HG03097 (cell line): ENCODE measurements at regions not wholly inside any gene's neighbourhood (a gene's known extent, or its start where the extent isn't known, plus 50 kb on each side); places are given as distances from the start of the nearest gene placed in this dataset.
"Not testable (repeated sequence)": the region's sequence is repeated elsewhere in the genome, so short reads cannot be mapped to it uniquely, and the experiment has no call there.

ENCODE experiments used
- ATAC-seq: cut with Tn5 transposase; IDR thresholded peaks from one replicate; pipeline ENCODE4 v1.9.1; 2021; ENCODE audit not compliant: unreplicated experiment, low FRiP score

GRCh38 chr5:82720213-82721086 lies 356.7 kb downstream of the TMEM167A start:
- ATAC-seq, result no peak

GRCh38 chr5:82719368-82719767 lies 357.8 kb downstream of the TMEM167A start:
- no peak for ATAC-seq

GRCh38 chr5:82717738-82718137 lies 359.5 kb downstream of the TMEM167A start:
- no peak for ATAC-seq

DNA sequence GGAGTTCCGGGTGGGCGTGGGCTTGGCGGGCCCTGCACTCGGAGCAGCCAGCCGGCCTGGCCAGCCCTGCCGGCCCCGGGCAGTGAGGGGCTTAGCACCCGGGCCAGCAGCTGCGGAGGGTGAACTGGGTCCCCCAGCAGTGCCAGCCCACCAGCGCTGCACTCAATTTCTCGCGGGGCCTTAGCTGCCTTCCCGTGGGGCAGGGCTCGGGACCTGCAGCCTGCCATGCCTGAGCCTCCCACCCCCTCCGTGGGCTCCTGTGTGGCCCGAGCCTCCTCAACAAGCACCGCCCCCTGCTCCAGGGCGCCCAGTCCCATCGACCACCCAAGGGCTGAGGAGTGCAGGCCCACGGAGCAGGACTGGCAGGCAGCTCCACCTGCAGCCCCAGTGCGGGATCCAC lies 362.5 kb downstream of the TMEM167A start:
- ATAC-seq, result not testable (repeated sequence)

- ATAC-seq, result no peak
Measured at GRCh38 chr5:82713811-82714210, 363.4 kb downstream of the TMEM167A start.

DNA sequence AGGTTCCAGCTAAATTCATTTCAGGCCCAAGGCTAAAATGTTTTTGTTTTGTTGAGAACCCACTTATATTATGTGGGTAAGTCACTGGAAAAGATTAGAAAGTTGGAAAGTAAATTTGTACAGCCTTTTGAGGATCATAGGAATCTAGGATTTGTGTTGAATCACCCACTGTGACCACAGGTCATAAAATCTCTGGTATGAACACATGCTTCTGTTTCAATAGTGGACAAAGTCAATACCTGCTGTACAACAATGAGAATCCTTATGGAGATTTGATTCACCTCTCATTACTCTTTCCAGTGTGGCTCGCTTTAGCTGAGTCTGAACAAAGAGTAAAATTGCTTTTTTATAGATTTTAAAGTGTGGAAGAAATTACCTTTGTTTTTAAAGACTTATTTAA lies 369.5 kb downstream of the TMEM167A start:
- ATAC-seq, result no peak

DNA sequence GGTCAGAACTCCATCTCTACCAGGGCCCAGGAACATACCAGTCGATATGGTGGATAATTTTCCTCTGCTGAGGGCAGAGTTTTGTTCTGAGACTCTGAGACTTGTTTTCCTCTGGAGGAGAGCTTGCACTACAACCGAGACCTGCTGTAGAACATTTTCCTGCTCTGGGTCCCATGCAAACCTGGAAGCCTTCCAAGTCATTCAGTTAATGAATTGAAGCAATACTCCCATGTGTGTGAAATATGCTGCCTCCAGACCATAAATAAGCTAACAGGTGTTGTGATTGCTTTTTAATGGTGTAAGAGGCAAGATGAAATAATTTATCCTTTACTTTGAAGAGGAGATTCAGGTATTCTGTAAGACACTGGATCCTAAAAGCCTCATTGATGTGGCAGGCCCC lies 372.8 kb downstream of the TMEM167A start:
- ATAC-seq, result no peak

DNA sequence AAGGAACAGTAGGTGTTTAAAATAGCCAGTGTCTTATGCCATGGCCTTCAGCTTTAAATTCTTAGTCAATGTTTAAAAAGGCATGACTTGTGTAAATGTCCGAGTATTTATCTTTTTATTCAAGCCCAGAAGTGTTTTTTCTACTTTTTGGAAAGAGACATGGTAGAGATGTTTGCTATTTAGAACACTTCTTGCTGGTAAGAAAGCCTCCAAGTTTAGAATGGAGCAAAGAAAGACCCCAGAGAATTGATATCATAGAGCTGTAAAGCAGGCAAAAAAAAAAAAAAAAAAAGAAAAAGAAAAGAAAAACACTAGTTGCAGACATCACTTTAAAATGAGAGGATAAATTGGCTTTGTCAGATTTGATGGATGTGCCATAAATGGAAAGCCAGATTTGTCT lies 375.1 kb downstream of the TMEM167A start:
- ATAC-seq, result no peak

- ATAC-seq, result no peak
Measured at GRCh38 chr5:82699737-82700136, 377.5 kb downstream of the TMEM167A start.

DNA sequence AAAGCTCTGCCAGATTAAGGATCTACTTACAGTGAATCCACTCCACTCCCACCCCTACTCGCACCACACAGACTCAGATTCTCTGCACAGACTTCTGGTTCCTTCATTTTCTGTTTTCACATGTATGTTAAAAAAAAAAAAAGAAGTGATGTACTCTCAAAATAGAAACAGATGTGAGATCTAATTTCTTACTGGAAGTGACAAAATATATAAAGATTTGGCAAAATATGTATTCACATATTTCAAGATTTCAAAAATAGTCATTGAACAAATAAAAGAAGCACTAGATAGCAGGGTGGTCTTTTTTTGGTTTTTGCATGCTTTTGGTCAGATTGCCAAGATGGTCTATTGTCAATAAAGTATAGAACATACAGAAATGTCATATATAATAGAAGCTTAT lies 379.2 kb downstream of the TMEM167A start:
- no peak for ATAC-seq

DNA sequence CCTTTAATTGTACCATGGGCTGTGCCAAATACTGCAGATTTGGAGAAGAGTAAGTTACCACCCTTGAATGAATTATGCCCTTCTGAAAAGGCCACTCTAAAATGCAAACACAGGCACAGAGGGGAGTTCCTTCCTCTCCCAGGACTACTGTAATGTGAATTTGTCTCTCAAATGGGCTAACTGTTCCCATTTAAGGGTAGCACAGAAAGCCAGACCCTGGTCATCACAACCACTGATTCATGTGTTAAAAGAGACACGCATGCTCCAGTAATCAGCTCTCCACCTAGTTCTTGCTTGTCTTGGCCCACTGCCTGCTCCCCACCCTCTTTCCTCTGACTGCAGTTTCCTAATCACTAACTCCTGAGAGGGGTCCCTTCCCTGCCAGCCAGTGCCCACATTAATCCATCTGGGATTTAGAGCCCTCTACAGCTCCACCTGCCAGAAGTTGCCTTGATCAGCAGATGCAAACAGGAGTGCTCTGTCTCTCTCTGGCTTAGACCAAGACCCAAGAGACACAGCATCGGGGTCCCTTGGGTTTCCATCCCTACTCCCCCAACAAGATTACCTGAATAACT lies 382.4 kb downstream of the TMEM167A start:
- ATAC-seq, result no peak

- ATAC-seq, result no peak
Measured at GRCh38 chr5:82692826-82693225, 384.4 kb downstream of the TMEM167A start.

- no peak for ATAC-seq
Measured at GRCh38 chr5:82684659-82685058, 392.5 kb downstream of the TMEM167A start.

GRCh38 chr5:82684165-82684564 lies 393.0 kb downstream of the TMEM167A start:
- no peak for ATAC-seq

- ATAC-seq, result no peak
Measured at GRCh38 chr5:82679660-82680059, 397.5 kb downstream of the TMEM167A start.

DNA sequence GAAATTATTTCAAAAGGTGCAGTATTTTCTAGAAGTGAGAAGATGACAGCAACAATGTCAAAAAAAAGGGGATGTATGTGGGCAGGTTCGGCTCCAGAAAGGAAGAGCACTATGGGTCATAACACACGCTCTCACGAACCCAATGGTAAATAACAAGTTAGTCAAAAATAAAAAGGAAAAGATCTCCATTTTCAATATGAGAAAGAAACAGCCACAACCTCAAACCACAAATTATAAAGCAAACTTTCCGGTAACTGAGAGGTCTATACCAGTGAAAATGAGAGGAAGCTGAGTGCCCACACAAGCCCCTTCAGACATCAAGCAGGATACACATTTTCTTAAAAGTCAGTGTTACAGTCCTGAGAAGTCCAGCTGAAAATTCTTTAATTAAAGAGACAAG lies 398.5 kb upstream of the RPS23 start:
- ATAC-seq, result peak; percentile 72

DNA sequence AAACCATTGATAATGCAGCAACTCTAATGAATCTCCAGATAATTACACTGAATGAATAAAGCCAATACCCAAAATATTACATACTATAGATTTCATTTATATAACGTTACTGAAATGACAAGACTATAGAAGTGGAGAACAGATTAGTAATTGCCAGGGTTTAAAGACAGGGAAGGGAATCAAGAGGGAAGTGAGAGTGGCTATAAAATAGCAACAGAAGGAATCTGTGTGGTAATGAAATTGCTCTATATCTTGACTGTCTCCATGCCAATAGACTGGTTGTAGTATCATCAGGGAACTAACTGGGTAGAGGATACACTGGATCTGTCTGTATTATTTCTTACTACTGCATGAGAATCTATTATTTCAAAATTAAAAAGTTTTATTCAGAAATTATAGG lies 396.5 kb upstream of the RPS23 start:
- no peak for ATAC-seq

DNA sequence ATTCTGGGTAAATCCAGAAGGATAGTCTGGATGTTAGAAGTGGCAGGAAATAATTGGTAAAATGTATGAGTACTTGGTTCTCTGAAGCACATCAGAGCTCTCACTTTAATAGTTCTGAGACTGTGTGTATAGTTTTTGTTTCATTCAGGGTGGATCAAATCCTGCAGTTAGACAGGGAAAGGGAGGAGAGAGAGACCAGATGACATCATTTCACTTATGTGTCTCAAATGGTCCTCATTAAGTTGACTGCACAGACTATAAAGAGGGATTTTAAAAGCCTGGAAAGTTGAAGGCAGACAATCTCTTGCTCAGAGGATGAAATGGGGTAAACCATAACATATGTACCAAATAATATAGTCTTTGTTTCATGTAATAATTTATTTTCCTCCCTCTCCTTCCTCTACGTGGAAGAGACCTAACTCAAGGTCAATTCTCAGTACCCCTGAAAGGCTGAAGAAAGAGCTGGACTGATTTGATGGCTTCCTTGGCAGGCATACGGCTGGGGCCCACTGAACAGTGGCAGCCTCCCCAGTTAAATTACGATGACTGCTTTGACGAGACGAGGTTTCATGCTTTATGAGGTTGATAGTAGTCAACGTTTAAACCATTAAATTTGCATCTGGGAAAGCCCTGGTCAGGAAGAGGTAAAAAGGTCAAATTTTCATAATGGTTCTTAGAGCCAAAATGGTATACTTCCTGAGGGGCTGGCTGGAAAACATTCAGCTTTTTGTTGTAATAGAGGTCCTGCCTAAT lies 395.1 kb upstream of the RPS23 start:
- no peak for ATAC-seq

GRCh38 chr5:82670692-82671091 lies 392.5 kb upstream of the RPS23 start:
- no peak for ATAC-seq

GRCh38 chr5:82669720-82670119 lies 391.6 kb upstream of the RPS23 start:
- ATAC-seq, result no peak

DNA sequence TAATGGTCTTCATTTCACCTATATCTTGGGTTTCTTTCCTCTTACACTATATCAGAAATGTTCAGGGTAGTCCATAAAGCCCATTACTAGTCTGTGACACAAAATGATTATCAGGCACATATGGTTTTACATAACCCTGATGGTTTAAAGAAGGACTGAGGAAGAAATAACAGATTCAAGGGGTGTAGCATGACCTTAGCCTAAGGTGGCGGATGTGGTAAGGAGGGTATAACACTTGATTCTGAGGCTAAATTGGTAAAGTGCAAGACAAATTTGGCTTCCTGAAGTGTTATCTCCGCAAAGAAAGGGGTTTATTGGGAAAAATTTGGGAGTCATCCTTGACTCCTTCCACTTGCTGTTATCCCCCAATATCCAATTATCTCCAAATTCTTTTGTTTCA lies 388.2 kb upstream of the RPS23 start:
- ATAC-seq, result no peak

GRCh38 chr5:82664732-82665131 lies 386.6 kb upstream of the RPS23 start:
- ATAC-seq, result no peak
